ENCODE measurements at regions not wholly inside any gene's neighbourhood (a gene's known extent, or its start where the extent isn't known, plus 50 kb on each side); places are given as distances from the start of the nearest gene placed in this dataset.
"Not testable (repeated sequence)": the region's sequence is repeated elsewhere in the genome, so short reads cannot be mapped to it uniquely, and the experiment has no call there.

DNA sequence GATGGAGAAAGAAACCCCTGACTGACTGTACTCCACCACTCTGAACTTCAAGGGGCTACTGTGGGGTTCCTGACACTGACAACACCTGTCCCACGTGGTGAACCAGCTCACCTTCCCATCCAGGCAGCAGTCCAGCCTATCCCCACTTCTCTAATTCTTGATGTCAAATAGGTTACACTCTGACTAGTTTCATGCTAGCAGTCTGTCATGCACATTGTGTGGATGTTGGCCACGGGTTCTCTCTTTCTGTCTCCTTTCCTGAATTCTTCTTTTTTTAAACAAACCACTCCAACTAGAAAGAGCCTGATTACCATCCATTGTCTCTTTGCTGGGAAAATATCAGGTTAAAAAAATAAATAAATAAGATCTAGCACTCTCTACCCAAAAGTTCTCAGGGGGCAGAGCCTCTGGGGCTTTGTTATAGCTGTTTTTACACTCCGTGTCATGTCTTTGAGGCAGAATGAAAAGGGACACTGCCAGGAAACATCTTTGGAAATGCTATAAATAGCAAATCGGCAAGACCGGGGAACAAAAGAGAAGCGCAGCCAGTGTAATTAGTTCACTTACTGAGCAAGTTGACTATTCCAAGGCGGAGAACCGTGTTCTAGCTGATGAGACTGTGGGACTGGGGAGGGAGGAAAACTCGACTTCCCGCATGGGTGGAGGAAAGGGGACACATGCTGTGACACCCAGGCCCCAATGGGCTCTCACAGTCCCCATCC lies 356.1 kb downstream of the OMA1 start:
- ATAC-seq = no peak
- H3K4me1 Mint-ChIP-seq = no peaks in the 10 kb centered on the region
- H3K27ac Mint-ChIP-seq = no peak overlapping the region
- no peak overlapping the region for H3K4me3 Mint-ChIP-seq
- DNase-seq = no peak
- no peaks in the 10 kb centered on the region for H3K9me3 Mint-ChIP-seq
- H3K27me3 Mint-ChIP-seq = no peaks in the 10 kb centered on the region
- H3K36me3 Mint-ChIP-seq (ENCODE audit: low read depth) = no peaks in the 10 kb centered on the region

DNA sequence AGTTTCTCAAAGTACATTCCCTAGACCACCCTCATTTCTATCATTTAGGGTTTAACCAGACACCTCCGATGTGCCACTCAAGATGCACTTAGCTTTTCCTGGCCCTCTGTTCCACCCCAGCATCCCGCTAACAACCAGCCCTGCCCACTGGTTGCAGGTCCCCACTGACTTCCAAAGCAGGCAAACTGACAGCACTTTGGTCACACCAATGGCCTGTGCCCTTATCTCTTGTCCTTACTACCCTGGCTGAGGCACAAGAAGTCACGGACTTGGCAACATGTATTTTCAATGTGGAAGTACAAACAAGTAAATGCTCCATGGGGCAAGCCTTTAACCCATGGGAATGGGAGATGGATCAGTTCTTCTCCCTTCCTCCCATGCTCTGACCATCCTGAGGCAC lies 357.1 kb downstream of the OMA1 start:
- no peaks in the 10 kb centered on the region for H3K9me3 Mint-ChIP-seq
- ATAC-seq (no peak), DNase-seq (no peak)
- H3K27ac Mint-ChIP-seq = no peak overlapping the region
- no peaks in the 10 kb centered on the region for H3K27me3 Mint-ChIP-seq
- no peak overlapping the region for H3K4me3 Mint-ChIP-seq
- no peaks in the 10 kb centered on the region for H3K36me3 Mint-ChIP-seq (ENCODE audit: low read depth)
- no peaks in the 10 kb centered on the region for H3K4me1 Mint-ChIP-seq

DNA sequence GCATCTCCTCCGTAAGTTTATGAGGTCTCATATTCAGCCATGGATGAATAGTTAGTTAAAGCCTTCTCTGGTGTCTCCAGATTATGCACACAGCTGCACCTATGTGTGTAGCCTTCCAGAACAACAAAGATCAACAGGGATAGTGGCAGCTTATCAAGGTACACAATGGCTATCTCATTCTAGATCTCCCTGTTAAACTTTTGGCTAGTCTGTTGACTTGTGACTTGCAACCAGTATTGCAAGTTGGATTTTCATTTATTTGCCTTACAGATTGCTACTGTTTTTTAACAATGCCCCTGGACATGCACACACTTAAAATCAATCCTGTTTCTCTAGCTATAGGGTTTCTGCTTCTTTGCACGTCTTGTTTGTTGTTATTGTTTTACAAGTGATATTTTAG lies 363.2 kb downstream of the OMA1 start:
- no peaks in the 10 kb centered on the region for H3K27me3 Mint-ChIP-seq
- ATAC-seq (no peak), DNase-seq (no peak)
- no peak overlapping the region for H3K27ac Mint-ChIP-seq
- H3K36me3 Mint-ChIP-seq (ENCODE audit: low read depth) = peaks cover 2% of the 10 kb centered on the region
- H3K4me1 Mint-ChIP-seq = no peaks in the 10 kb centered on the region
- H3K4me3 Mint-ChIP-seq = no peak overlapping the region
- peaks cover 19% of the 10 kb centered on the region for H3K9me3 Mint-ChIP-seq

DNA sequence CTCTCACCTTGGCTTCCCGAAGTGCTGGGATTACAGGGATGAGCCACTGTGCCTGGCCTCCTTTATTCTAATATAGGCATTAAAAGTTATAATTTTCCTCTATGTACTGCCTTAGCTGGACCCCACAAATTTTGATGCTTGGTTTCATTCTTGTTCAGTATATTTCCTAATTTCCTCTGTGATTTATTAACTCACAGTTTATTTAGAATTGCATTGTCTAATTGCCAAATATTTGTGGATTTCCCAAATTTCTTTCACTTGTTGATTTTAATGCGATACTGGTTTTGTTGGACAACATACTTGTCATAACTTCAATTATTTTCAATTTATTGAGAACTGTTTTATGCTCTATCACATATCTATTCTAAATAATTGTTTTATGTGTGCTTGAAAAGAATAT lies 366.0 kb downstream of the OMA1 start:
- Mint-ChIP-seq H3K4me3 (no peak overlapping the region), H3K36me3 (ENCODE audit: low read depth) (peaks cover 2% of the 10 kb centered on the region), H3K27ac (no peak overlapping the region), H3K9me3 (peaks cover 19% of the 10 kb centered on the region), H3K4me1 (no peaks in the 10 kb centered on the region), H3K27me3 (no peaks in the 10 kb centered on the region)
- ATAC-seq = no peak
- no peak for DNase-seq

DNA sequence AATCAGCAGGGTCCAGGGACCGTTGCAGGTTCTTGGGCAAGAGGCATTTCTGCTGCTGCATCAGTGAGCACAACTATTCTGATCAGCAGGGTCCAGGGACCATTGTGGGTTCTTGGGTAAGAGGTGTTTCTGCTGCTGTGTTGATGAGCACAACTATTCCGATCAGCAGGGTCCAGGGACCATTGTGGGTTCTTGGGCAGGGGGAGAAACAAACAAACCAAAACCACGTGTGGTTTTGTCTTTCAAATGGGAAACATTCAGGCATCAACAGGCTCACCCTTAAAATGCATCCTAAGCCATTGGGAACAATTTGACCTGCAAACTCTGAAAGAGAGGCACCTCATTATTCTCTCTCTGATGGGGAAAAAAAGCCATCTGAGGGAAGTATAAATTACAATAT lies 377.4 kb downstream of the OMA1 start:
- DNase-seq; H3K4me1 Mint-ChIP-seq; H3K27me3 Mint-ChIP-seq; H3K9me3 Mint-ChIP-seq; H3K27ac Mint-ChIP-seq; H3K36me3 Mint-ChIP-seq (ENCODE audit: low read depth); ATAC-seq; H3K4me3 Mint-ChIP-seq: not testable (repeated sequence)

DNA sequence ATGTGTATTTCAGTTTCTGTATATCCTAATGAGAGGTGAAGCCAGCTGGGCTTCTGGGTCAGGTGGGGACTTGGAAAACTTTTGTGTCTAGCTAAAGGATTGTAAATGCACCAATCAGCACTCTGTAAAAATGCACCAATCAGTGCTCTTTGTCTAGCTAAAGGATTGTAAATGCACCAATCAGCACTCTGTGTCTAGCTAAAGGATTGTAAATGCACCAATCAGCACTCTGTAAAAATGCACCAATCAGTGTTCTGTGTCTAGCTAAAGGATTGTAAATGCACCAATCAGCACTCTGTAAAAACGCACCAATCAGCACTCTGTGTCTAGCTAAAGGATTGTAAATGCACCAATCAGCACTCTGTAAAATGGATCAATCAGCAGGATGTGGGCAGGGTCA lies 379.4 kb downstream of the OMA1 start:
- not testable (repeated sequence) for H3K36me3 Mint-ChIP-seq (ENCODE audit: low read depth); H3K4me1 Mint-ChIP-seq; H3K27me3 Mint-ChIP-seq; H3K4me3 Mint-ChIP-seq; H3K9me3 Mint-ChIP-seq; DNase-seq; ATAC-seq; H3K27ac Mint-ChIP-seq

DNA sequence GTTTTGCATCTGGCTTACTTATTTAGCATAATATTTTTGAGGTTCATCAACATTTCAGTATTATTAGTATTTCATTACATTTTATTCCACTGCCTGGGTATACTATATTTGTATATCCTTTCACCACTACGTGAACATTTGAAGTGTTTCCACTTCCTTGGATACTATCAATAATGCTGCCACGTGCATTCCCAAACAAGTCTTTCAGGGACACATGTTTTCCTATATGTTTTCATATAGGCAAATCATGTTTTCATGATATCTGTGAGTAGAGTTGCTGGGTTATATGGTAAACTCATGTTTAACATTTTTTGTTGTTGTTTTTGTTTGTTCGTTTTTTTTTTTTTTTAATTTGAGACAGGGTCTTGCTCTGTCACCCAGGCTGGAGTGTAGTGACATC lies 380.1 kb downstream of the OMA1 start:
- no peak for ATAC-seq
- no peaks in the 10 kb centered on the region for H3K4me1 Mint-ChIP-seq

DNA sequence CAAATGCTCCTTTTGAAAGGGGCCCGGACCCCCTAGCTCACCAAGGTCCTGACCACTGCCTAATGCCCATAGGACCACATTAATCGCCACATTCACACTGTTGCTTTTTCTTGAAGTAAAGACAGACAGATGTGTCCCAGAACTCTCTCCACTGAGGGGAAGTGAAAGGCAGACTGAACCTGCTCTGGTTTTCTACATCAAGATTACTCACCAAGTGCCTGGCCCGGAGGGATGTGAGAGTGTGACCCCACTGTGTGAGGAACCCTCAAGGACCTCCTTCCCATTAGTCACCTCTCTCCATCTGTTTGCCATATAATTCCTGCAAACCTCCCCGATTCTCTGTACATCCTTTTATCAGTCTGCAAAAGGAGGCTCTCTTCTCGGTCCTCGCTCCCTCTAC lies 381.5 kb downstream of the OMA1 start:
- Mint-ChIP-seq H3K4me1 (no peaks in the 10 kb centered on the region), H3K9me3 (no peaks in the 10 kb centered on the region), H3K36me3 (ENCODE audit: low read depth) (no peaks in the 10 kb centered on the region), H3K4me3 (no peak overlapping the region), H3K27me3 (no peaks in the 10 kb centered on the region), H3K27ac (no peak overlapping the region)
- DNase-seq (no peak), ATAC-seq (no peak)

More for the DNA sequence above, 380.1 kb downstream of the OMA1 start:
- DNase-seq = no peak
- H3K36me3 Mint-ChIP-seq (ENCODE audit: low read depth) = no peaks in the 10 kb centered on the region
- H3K27ac Mint-ChIP-seq = no peak overlapping the region
- H3K4me3 Mint-ChIP-seq = no peak overlapping the region
- no peaks in the 10 kb centered on the region for H3K9me3 Mint-ChIP-seq
- H3K27me3 Mint-ChIP-seq = no peaks in the 10 kb centered on the region

DNA sequence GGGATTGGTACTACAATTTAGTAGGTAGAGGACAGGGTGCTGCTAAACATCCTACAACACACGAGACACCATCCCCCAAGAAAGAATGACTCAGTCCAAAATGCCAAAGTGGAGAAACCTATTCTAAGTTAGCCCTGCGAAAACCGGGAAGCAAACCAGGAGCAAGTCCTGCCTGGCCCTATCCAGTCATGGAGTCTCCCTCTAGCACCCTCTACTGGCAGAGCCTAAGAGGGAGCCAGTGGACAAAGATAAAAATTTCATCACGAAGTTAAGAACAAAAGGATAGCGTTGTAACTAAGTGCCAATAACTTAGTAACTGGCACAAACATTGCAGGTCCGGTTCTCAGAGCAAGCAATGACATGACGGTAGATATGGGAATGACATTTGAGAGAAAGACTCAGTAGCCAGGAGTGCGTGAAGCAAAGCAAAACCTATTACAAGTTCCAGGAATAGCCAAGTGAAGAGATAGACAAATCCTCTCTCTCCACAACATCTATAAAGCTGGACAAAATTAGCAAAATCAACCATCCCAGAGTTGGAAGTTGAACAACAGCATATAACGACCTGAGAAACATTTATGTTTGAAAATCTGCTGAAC lies 383.5 kb downstream of the OMA1 start:
- Mint-ChIP-seq H3K27me3 (no peaks in the 10 kb centered on the region), H3K9me3 (no peaks in the 10 kb centered on the region), H3K36me3 (ENCODE audit: low read depth) (no peaks in the 10 kb centered on the region), H3K4me3 (no peak overlapping the region), H3K4me1 (no peaks in the 10 kb centered on the region), H3K27ac (no peak overlapping the region)
- ATAC-seq = no peak
- peak; percentile 6 for DNase-seq

DNA sequence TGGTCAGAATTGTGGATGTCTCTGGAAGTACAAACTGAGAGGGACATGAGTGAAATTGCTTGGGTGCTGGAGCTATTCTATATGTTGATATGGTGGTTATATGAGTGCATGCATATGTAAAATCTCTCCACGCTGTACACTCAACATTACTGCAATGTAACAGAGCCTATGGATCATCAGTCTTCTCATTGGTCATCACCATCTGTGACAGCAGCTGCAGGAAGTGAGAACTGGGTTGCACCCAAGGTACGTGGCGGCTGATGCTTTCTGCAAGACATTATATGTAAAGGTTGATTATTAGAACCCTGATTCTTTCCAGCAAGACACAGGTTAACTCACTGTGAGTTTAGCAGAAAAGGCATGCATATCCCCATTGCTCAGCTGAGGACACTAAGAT lies 387.1 kb downstream of the OMA1 start:
- H3K4me3 Mint-ChIP-seq = no peak overlapping the region
- no peaks in the 10 kb centered on the region for H3K4me1 Mint-ChIP-seq
- no peak for DNase-seq
- no peaks in the 10 kb centered on the region for H3K9me3 Mint-ChIP-seq
- no peak overlapping the region for H3K27ac Mint-ChIP-seq
- no peaks in the 10 kb centered on the region for H3K27me3 Mint-ChIP-seq
- H3K36me3 Mint-ChIP-seq (ENCODE audit: low read depth) = no peaks in the 10 kb centered on the region
- no peak for ATAC-seq

DNA sequence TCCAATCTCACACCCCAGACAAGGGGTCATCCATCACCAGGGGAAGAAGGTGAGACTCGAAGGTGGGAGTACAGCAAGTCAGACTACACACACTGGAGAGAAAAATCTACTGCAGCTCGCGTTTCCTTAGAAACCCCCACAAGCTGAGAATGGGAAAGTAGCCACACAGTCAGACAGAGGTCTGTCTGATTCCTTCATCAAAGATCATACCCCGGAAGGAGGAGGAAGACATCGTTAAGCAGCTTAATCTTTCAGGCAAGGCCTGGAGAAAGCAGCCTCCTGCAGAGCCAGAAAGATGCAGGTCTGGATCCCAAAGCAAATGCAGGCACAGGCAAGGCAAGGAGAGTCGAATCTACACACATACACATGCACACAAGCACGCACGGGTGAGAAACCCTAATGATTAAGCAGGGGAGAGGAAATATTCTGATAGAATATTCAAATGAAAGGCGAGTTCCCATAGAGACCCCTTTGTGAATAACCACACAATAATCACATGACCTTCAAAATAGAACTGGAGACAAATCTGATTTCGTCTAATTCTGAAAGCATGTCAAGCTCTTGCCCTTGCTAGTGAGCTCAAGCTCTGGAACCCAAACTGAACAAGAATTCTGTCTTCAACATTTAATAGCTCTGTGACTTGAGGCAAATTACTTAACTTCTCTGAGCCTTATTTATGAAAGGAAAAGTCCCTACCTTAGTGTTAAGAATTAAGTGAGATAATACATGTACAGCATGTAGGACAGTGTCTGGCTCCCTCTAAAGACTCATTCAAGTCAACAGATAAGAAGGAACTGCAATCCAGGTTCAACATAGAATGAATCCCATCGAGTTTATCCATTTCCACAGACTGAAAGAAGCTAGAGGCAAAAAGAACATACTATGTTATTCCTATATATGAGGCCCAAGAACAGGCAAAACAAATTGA lies 387.8 kb downstream of the OMA1 start:
- Mint-ChIP-seq H3K27ac (no peak overlapping the region), H3K4me3 (no peak overlapping the region), H3K9me3 (no peaks in the 10 kb centered on the region), H3K27me3 (no peaks in the 10 kb centered on the region), H3K36me3 (ENCODE audit: low read depth) (no peaks in the 10 kb centered on the region), H3K4me1 (no peaks in the 10 kb centered on the region)
- ATAC-seq (no peak), DNase-seq (no peak)

DNA sequence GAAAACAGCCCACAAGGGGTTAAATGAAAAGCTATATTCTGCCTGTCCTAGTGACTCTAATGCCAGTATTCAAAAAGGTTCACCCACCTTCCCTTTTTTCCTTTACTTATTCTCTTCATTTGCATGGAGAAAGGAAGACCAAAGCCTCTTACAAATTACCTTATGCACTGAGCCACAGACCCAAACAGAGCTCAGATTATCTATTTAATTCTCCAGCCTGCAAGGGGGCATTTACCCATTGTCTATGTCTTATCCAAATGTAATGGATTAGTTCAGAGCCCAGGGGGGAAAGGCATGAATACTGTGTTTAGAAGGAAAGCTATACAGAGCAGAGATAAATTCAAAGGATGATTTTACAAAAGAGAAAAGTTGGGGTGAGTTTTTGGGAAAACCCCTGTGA lies 388.5 kb downstream of the OMA1 start:
- no peak overlapping the region for H3K27ac Mint-ChIP-seq
- no peak overlapping the region for H3K4me3 Mint-ChIP-seq
- H3K4me1 Mint-ChIP-seq = no peaks in the 10 kb centered on the region
- H3K36me3 Mint-ChIP-seq (ENCODE audit: low read depth) = no peaks in the 10 kb centered on the region
- H3K9me3 Mint-ChIP-seq = no peaks in the 10 kb centered on the region
- ATAC-seq (no peak), DNase-seq (no peak)
- no peaks in the 10 kb centered on the region for H3K27me3 Mint-ChIP-seq

DNA sequence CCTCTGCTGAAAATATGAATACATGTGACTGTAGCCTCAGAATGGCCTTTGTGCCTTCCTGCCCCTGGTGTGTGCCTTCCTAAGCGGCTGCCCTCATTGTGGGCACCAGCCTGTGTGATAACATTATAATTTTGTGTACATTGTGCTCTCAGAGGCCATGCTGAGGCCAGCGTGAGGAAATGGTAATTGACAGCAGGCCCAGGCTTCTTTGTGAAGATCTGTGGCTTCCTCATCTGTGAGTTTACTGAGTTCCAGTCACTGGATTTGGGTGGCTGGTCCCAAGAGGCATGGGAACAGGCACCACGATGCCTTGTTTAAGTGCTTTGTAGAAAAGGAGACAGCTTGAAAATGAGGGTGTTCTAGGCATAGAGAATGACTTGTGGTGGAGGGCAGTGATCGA lies 389.3 kb downstream of the OMA1 start:
- ATAC-seq (no peak), DNase-seq (no peak)
- H3K27me3 Mint-ChIP-seq = no peaks in the 10 kb centered on the region
- no peaks in the 10 kb centered on the region for H3K9me3 Mint-ChIP-seq
- no peak overlapping the region for H3K27ac Mint-ChIP-seq
- no peaks in the 10 kb centered on the region for H3K36me3 Mint-ChIP-seq (ENCODE audit: low read depth)
- no peaks in the 10 kb centered on the region for H3K4me1 Mint-ChIP-seq
- no peak overlapping the region for H3K4me3 Mint-ChIP-seq

DNA sequence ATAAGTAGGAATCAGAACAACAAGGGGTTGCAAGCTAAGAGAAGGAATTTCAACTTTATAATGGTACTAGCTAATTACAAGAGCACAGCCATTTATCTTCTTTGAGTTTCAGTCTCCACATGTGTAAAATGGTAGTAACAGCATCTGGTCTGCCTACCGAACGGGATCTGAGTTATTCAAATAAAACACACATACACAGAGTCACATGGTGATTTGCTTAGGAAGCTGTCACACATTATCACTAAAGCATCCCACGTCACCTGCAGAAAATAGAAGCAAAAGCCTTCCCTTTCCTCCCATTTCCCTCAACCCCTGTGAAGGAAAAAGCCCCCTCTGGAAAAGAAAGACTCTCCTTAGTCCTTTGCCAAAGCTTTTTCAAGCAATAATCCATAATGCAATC lies 389.7 kb downstream of the OMA1 start:
- H3K9me3 Mint-ChIP-seq = no peaks in the 10 kb centered on the region
- no peaks in the 10 kb centered on the region for H3K36me3 Mint-ChIP-seq (ENCODE audit: low read depth)
- no peaks in the 10 kb centered on the region for H3K27me3 Mint-ChIP-seq
- ATAC-seq (no peak), DNase-seq (no peak)
- H3K4me3 Mint-ChIP-seq = no peak overlapping the region
- no peak overlapping the region for H3K27ac Mint-ChIP-seq
- H3K4me1 Mint-ChIP-seq = no peaks in the 10 kb centered on the region

DNA sequence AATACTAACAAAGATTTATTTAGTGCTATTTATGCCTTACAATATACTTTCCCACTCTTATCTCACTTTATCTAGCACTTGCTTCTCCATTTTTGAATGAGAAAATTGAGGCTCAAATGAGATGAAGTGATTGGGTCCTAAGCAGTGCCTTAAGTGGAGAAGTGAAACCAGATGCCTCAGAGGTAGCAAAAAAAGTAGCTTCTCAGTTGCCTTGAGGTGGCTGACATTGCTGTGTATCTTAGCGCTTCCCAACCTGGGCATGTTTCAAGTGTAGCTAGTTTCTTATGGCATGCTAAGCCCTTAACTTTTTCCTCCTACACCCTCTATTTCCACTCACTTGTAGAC lies 390.4 kb downstream of the OMA1 start:
- Mint-ChIP-seq H3K27ac (no peak overlapping the region), H3K27me3 (no peaks in the 10 kb centered on the region)
- no peak for ATAC-seq

More for the DNA sequence above, 390.4 kb downstream of the OMA1 start:
- H3K36me3 Mint-ChIP-seq (ENCODE audit: low read depth) = no peaks in the 10 kb centered on the region
- no peaks in the 10 kb centered on the region for H3K4me1 Mint-ChIP-seq
- DNase-seq = no peak
- H3K9me3 Mint-ChIP-seq = no peaks in the 10 kb centered on the region
- H3K4me3 Mint-ChIP-seq = no peak overlapping the region

All from activated naive CD8-positive, alpha-beta T cell treated with anti-CD3 and anti-CD28 coated beads, Interleukin-2, amount 50 U/mL, for 24 hours (primary cell).